ENCODE measurements at regions not wholly inside any gene's neighbourhood (a gene's known extent, or its start where the extent isn't known, plus 50 kb on each side); places are given as distances from the start of the nearest gene placed in this dataset.

DNA sequence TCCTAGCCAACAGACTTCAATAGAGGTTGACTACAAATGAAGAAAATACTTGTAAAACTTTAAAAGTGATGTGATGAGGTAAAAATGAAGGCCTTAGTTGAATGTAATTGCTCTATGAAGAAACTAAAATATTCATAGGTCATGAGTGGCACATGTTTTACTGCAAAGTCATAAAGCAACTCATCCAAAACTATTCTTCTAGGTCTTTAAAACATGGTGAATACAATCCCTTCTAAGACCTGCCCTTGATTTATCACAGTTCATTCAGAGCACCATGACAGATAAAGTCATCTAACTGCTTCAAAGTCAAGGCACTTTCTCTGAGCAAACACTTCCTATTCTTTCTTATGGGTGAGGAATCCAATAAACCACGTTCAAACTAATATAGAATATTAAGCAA, 713.5 kb downstream of the SORCS1 start:
- TF ChIP-seq, protein P1, sequence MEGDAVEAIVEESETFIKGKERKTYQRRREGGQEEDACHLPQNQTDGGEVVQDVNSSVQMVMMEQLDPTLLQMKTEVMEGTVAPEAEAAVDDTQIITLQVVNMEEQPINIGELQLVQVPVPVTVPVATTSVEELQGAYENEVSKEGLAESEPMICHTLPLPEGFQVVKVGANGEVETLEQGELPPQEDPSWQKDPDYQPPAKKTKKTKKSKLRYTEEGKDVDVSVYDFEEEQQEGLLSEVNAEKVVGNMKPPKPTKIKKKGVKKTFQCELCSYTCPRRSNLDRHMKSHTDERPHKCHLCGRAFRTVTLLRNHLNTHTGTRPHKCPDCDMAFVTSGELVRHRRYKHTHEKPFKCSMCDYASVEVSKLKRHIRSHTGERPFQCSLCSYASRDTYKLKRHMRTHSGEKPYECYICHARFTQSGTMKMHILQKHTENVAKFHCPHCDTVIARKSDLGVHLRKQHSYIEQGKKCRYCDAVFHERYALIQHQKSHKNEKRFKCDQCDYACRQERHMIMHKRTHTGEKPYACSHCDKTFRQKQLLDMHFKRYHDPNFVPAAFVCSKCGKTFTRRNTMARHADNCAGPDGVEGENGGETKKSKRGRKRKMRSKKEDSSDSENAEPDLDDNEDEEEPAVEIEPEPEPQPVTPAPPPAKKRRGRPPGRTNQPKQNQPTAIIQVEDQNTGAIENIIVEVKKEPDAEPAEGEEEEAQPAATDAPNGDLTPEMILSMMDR (IDR thresholded peaks at IDR 0.05): no peak
- no peak for TF ChIP-seq POLR2A (IDR thresholded peaks at IDR 0.05)

Measured in right lobe of liver (tissue), 4 donors.